HUDEP-2 (cell line): ENCODE measurements at regions not wholly inside any gene's neighbourhood (a gene's known extent, or its start where the extent isn't known, plus 50 kb on each side); places are given as distances from the start of the nearest gene placed in this dataset.
A peak's percentile ranks its signal among the peaks of the same experiment; 100 is the strongest.

Experiments used
- DNase-seq, 76 experiments: peaks; one replicate each; lab custom pipeline; 2025; ENCODE audit not compliant: unreplicated experiment in 76 of 76; lab: John Stamatoyannopoulos, UW

- DNase-seq = no peak
Measured at GRCh38 chr20:63060057-63060991, 53.6 kb upstream of the BHLHE23 start.

- no peak for DNase-seq
Measured at GRCh38 chr20:63059684-63060056, 52.9 kb upstream of the BHLHE23 start.

GRCh38 chr20:63058696-63059335 lies 52.1 kb upstream of the BHLHE23 start:
- no peak for DNase-seq

GRCh38 chr20:63057171-63058117 lies 50.7 kb upstream of the BHLHE23 start:
- DNase-seq = no peak

GRCh38 chr20:63056236-63057170 lies 49.7 kb upstream of the BHLHE23 start:
- peak in 3 of 76 experiments; percentile 7 to 25 (median 13) for DNase-seq
